Pons (tissue), 1 donor: ENCODE measurements at regions not wholly inside any gene's neighbourhood (a gene's known extent, or its start where the extent isn't known, plus 50 kb on each side); places are given as distances from the start of the nearest gene placed in this dataset.
"Not testable (repeated sequence)": the region's sequence is repeated elsewhere in the genome, so short reads cannot be mapped to it uniquely, and the experiment has no call there.

Source experiments
- DNase-seq: peaks from one replicate; pipeline ENCODE4 v3.0.0-alpha.2; 2016; ENCODE audit warnings: low spot score

- DNase-seq, result no peak
Observed at GRCh38 chr3:13194285-13195209, 121.3 kb upstream of the IQSEC1 start.

- DNase-seq, result no peak
Observed at GRCh38 chr3:13193320-13194284, 120.4 kb upstream of the IQSEC1 start.

GRCh38 chr3:13192471-13193213, 119.4 kb upstream of the IQSEC1 start:
- no peak for DNase-seq

- peak; percentile 29 for DNase-seq
Observed at GRCh38 chr3:13191016-13191415, 117.8 kb upstream of the IQSEC1 start.

- peak; percentile 28 for DNase-seq
Observed at GRCh38 chr3:13190378-13190765, 117.1 kb upstream of the IQSEC1 start.

GRCh38 chr3:13189639-13190377, 116.6 kb upstream of the IQSEC1 start:
- DNase-seq, result no peak

- DNase-seq, result no peak
Observed at GRCh38 chr3:13188975-13189374, 115.7 kb upstream of the IQSEC1 start.

- no peak for DNase-seq
Observed at GRCh38 chr3:13188181-13188779, 115.1 kb upstream of the IQSEC1 start.

GRCh38 chr3:13187593-13187992, 114.4 kb upstream of the IQSEC1 start:
- DNase-seq, result no peak

- DNase-seq, result no peak
Observed at GRCh38 chr3:13186435-13186815, 113.2 kb upstream of the IQSEC1 start.

GRCh38 chr3:13185737-13186434, 112.7 kb upstream of the IQSEC1 start:
- no peak for DNase-seq

GRCh38 chr3:13179582-13180210, 106.5 kb upstream of the IQSEC1 start:
- not testable (repeated sequence) for DNase-seq

GRCh38 chr3:13179181-13179580, 106.0 kb upstream of the IQSEC1 start:
- DNase-seq, result no peak

- no peak for DNase-seq
Observed at GRCh38 chr3:13178107-13178506, 104.9 kb upstream of the IQSEC1 start.

GRCh38 chr3:13177641-13178040, 104.4 kb upstream of the IQSEC1 start:
- DNase-seq, result no peak

GRCh38 chr3:13177236-13177635, 104.0 kb upstream of the IQSEC1 start:
- no peak for DNase-seq

GRCh38 chr3:13176445-13176844, 103.2 kb upstream of the IQSEC1 start:
- DNase-seq, result no peak

- no peak for DNase-seq
Observed at GRCh38 chr3:13174803-13175135, 101.5 kb upstream of the IQSEC1 start.

- DNase-seq, result no peak
Observed at GRCh38 chr3:13174011-13174802, 101.0 kb upstream of the IQSEC1 start.
